RCC 7860 (cell line): ENCODE measurements at regions not wholly inside any gene's neighbourhood (a gene's known extent, or its start where the extent isn't known, plus 50 kb on each side); places are given as distances from the start of the nearest gene placed in this dataset.

Source experiments
- DNase-seq: peaks from one replicate; pipeline ENCODE4 v3.0.0-alpha.2; 2015; ENCODE audit warnings: low spot score
- FAIRE-seq: peaks from 2 replicates; lab custom pipeline; 2012; peaks lifted over from hg19 to GRCh38; lab: Jason Lieb, UNC

DNA sequence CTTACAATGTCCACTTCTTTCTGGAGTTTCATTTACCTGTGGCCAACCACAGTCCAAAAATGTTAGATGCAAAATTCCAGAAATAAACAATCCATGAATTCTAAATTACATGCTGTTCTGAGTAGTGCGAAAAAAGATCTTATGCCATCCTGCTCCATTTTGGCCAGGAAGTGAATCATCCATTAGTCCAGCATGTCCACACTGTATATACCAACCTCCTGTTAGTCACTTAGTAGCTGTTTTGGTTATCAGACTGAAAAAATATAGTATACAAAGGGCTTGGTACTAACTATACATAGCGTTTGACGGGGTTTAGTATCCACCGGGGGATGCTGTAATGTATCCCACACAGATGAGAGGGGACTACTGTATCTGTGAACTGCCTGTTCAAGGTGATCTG is 618.0 kb upstream of the ARGLU1 start:
- FAIRE-seq, result no peak
- DNase-seq, result no peak

DNA sequence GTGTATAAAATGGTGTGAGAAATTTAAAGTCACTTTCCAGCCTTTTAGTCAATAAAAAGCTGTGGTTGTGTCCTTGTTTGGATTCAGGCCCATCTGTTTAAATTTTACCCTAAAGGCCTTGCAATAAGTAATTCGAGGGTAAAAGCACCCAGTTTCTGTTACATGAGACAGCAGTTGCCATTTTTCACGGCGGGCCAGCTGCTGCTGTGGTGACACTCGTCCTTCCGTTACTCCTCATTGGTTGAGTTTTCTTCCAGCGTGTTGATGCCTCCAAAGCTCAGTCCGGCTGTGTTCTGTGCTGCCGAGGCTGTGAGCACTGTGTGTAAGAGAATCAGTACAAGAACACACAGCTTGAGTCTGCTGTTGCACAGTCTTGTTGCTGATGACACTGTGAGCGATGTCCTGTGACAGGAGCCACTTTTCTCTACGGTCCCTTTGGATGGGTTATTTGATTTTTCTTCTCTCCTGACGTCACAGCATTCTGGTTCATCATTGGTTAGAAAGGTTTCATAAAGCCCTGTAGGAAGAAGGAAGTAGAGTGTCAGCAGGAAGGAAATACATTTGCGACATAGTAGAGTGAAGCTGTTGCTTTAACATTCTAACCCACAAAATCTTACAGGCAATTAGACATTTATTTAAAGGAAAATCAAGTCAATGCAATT is 602.5 kb upstream of the ARGLU1 start:
- FAIRE-seq (no peak), DNase-seq (no peak)

DNA sequence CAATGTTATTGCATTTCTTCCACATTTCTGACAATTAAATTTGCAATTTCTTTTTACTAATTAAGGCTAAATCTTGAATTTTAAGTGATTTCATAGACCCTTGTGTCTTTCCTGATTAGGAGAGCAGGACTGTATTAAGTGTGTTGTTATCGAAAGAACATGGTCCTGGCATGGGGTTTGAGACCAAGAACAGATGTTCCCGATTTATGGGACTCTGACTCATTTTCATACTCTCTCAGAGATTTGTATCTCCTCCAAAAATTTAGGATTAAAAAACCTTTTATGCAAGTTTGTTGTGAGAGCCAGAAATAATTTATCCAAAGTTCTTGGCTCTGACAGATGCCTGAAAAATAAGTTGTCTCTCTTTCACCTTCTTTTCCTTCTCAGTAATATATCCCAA is 589.3 kb upstream of the ARGLU1 start:
- DNase-seq (no peak), FAIRE-seq (no peak)

DNA sequence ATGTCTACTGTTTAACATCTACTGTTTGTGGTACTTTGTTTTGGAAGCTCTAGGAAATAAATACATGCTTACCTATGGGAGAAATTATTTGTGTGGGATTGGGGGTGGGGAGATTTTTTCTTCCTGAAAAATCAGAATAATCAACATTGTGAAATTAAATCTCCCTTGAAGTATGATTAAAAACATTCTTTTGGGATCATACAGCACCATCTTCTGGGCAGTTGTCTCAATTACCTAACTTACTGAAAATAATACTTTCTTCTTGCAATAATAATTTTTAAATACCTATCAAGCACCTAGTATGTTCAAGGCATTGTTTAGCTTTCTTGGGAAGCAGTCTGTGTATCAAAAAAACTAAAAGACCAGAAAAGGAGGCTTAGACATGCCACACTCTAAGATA is 576.5 kb upstream of the ARGLU1 start:
- DNase-seq, result no peak
- no peak for FAIRE-seq

DNA sequence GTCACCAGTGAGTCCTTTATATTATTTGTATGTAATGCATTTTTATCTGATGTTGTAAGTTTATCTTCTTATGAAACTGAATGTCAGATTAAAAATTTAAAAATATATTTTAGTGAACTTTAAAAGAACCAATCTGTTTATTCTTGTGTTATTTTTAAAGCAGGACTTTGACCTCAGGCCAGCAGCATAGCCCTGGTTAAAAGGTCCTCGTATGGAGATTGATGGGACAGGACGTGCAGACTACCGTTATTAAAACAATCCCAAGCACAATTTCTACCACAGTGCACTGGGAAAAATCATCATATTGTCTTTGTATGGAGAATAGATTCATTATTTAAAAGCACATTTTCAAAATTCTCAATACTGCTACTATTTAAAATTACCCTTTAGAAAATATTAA is 573.8 kb upstream of the ARGLU1 start:
- DNase-seq (no peak), FAIRE-seq (no peak)

DNA sequence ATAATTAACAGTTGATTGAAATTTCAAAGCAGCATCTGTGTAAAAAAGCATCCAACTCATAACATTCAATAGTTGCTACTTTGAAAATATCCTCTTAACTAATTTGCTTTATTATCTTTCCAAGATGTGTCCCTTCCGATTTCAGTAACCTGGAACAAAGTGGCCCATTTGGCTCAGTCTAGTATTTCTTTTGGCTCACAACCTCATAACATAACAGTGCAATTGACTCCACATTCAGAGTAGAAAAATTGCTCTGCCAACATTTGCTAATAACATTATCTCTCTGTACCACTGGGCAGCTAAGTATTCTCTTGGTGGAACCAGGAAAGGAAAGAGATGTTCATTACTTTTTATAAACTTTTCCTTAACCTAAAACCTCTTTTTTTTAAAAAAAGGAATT is 571.1 kb upstream of the ARGLU1 start:
- no peak for DNase-seq
- FAIRE-seq, result no peak

DNA sequence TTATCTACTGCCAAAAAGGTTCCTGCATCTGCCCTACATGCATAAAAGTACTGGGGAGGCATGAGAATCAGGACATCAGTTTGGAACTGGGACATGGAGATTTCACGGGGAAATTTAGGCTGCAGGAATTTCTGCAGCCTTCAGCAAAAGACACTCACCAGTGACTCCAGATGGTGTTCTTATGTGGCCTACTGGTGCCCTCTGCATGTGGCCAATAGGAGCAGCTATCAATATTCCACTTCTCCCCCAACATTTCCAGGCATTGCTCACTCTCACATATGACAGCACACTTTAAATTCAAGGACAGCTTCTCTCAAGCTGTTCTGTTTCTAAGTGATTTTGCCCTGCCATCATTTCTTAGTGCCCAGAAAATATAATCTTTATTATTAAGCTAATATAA is 570.5 kb upstream of the ARGLU1 start:
- DNase-seq (no peak), FAIRE-seq (no peak)

DNA sequence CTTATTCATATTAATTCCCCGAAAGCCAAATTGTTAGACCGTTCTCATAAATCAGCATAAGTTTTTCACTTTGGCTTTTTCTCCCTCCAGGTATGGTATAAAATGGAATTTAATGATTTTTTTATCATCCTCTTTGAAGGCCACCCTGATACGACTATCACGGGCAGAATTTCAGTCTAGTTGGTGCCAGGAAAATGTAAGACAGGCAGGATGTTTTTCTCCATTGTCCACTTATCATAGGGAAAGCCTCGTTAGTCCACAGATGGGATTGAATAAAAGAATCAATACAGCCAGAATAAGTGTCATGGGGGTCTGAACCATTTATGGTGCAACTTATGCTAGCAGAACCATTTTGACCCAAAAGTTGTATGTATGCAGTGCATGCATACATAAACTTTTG is 566.0 kb upstream of the ARGLU1 start:
- FAIRE-seq (no peak), DNase-seq (no peak)

DNA sequence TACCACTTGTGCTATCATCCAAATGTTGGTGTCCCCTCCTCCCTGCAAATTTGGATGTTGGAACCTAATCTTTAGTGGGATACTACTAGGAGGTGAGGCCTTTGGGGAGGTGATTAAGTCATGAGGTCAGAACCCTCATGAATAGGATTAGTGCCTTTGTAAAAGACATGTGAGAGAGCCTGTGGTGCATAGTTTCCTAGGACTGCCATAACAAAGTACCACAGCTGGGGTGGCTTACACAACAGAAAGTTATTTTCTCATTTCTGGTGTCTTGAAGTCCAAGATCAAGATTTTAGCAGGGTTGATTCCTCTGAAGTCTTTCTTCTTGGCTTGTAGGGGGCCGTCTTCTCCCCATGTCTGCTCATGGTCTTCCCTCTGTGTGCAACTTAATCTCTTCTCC is 562.6 kb upstream of the ARGLU1 start:
- no peak for DNase-seq
- FAIRE-seq, result no peak

DNA sequence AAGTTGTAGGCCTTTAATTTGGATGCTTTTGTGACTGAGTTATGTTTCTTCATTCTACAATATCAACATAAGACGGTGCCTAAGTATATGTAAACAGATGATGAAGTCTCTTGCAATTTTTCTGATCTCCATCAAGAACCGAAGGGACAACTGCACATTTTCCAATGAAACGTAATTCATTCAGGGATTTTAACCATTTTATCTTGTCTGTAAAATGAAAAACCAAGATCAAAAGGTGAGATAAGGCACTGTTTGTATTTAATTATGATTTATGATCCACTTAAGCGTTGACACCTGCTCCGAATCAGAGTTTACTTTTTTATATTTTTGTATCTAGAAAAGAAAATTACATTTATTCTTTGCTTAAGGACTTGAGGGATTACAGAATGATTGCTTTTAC is 556.8 kb upstream of the ARGLU1 start:
- FAIRE-seq (no peak), DNase-seq (no peak)

DNA sequence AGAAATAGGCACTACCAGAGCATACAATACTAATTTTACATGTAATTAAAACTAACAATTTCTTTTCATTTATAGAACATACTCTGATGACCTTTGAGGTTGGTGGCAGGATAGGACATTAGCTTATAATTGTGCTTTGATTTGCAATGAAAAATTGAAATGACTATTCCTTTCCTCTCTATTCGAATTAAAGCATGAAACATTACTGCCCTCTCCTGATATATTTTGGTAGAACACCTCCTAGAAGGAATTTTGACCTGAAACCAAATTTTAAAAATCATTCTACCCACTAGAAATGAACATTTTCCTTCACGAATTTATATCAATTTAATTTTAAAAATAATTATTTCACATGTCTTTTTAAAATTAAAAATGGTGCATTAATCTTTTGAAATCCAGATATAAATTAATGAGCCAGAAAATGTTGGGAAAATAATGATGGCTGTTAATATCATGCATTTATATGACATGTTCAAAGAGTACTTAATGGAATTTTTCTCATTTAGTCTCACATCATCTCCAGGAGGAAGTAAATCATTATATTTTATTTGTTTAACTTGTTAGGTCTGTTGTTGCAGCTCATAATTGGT is 556.3 kb upstream of the ARGLU1 start:
- FAIRE-seq (peak; percentile 79), DNase-seq (peak; percentile 13)

DNA sequence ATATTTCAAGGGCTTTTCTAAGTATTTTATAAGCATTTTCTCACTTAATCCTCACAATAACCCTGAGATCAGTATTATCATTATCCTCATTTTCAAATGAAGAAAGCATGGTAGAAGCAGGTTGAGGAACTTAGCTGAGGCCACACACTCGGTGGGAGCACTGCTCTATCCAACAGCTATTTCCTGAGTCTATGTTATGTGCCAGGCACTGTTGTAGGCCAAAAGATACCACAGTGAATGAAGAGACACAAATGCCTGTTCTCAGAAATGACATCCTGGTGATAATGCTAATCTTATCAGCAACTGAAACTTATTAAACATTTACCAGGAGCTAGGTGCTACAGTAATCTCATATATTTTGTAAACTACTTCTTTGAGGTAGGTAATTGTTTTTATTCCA is 553.9 kb upstream of the ARGLU1 start:
- no peak for FAIRE-seq

DNA sequence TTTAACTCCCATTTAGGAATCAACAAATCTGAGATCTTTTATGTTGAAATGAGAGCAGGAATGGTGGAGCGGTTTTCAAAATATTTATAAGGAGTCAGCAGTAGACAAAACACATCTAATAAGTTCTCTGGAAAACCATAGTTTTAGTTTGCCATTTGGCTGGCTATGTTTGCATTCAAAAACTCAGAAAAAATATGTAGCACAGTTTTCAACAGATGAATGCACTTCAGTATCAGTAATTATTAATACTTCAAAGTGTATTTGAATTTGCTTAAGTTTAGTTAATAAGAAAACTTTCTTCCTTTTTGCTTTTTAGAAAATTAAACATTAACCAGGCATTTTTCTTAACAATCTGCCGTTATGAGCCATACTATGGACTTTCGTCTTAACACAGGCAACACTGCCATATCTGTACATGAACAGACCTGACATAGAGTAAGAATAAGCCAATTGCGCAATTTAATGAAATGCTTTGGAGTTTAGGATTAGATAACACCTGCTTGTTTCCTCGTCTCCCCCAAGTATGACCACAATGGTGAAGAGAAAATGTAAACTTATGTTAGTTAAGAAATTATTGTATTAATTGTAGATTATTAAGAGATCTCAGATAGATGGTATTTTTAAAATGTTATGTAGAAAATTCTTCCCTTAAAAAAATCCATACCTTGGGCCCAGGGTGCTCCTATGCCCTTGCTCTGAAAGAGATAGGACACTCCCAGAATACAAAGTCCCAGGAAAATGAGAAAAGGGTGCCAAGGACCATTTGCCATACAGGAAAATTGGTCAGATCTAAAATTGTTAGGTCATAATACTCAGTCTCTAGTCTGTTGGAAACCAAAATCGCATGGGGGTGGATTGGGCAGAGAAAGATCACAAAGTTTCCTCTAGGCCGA is 552.3 kb upstream of the ARGLU1 start:
- FAIRE-seq (no peak), DNase-seq (no peak)

More for the DNA sequence above, 553.9 kb upstream of the ARGLU1 start:
- no peak for DNase-seq

DNA sequence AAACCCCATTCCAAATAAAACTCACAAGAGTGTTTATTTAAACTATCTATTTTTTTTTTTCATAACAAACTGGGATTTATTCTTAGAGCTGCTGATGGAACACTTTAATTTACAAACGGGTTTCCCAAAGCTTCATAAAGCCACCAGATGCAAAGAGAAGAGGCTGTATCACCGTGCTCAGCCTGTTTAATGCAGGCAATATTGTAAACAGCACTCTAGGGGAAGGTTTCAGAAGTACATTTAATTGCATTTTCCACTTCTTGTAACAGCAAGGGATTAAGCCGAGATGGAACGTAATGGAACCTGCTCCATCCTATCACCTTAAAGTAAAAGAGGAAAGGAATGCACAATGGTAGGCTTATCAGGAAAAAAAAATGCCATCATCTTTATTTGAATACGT is 550.6 kb upstream of the ARGLU1 start:
- FAIRE-seq, result no peak
- DNase-seq, result no peak

DNA sequence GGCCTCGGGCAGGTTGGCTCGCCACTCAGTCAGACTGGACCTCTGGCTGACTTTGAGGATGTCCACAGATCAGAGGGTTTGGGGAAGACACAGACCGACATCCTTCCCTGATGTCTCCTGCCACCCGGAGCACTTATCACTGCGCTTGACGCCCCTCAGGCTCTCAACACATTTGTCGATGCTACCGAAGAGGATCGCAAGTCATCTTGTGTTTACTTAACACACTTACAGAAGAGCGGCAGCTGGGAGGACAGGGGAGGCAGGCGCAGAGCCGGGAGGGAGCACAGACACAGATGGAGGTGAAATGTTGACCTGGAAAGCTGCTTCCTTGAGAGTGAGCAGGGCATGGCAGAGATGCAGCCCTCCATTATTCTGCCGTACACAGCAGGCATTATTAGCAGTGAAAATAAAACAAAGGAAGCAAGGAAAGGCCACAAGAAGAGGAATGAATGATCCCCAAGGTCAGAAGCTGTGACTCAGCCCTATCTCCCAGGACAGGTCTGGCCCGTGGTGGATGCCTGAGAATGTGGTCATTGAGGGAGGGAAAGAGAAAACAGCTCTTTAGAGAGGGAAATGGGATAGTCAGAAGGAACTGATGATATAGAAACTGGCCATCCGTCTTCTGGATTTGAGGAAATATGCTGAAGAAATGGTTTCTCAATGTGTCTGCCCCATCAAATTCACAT is 549.5 kb upstream of the ARGLU1 start:
- FAIRE-seq, result no peak
- DNase-seq, result peak; percentile 33

DNA sequence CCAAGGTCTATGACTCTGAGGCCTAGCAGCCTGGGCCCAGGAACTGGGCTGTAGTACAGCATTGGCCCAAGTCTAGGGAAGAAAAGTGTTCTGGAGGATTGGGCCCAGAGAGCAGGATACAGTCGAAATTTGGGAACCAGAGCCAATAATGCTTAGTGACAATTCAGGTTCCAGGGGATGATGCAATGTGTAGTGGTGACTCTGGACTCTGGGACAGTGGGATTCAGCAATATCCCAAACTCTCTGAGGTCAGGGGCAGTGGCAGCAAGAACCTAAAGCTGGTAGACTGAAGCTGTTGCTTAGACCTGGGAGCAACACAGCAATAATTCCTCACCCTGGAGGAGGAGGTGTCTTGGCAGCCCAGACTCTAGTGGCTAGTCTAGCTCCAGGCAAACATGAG is 545.5 kb upstream of the ARGLU1 start:
- FAIRE-seq, result no peak
- DNase-seq, result no peak

DNA sequence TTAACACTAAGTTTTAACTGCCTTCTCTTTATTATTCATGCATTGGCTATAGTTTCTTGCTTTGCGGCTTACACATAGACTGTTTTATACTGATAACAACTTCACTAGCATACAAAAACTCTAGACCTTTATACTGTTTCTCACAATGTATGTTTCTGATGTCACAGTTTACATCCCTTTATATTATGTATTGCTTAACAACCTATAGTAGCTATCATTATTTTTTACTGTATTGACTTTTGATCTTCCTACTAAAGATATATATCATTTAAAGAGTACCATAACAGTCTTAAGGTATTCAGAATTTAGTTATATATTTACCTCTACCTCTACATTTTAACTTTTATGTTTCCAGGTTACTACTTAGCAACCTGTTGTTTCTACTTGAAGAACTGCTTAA is 543.3 kb upstream of the ARGLU1 start:
- no peak for FAIRE-seq

DNA sequence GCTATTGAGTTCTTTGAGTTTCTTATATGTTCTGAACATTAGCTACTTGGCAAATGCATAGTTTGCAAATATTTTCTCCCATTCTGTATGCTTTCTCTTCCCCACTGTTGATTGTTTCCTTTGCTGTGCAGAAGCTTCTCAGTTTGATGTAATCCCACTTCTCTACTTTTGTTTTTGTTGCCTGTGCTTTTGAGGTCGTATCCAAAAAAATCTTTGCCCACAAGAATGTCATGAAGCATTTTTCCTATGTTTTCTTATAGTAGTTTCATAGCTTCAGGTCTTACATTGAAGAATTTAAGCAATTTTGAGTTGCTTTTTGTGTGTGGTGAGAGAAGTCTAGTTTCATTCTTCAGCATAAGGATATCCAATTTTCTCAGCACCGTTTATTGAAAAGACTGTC is 536.7 kb upstream of the ARGLU1 start:
- no peak for FAIRE-seq
- no peak for DNase-seq

More for the DNA sequence above, 543.3 kb upstream of the ARGLU1 start:
- DNase-seq, result no peak

DNA sequence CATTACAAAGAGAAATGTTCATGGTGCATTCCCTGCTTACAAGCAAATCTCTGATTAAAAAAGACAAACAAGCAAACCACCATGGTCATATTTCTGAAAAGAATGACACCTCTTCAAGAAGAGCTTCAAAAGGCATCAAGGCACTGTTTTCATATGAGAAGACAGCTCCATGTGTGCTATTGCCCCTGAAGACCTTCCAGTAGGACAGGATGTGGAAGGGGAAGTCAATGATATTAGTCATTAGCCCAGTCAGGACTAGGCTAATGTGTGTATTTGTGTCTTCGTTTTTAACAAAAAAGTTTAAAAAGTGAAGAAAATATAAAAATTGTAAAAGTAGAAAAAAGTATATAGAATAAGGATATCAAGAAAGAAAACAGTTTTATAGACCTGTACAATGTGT is 534.7 kb upstream of the ARGLU1 start:
- DNase-seq, result no peak
- FAIRE-seq, result no peak

DNA sequence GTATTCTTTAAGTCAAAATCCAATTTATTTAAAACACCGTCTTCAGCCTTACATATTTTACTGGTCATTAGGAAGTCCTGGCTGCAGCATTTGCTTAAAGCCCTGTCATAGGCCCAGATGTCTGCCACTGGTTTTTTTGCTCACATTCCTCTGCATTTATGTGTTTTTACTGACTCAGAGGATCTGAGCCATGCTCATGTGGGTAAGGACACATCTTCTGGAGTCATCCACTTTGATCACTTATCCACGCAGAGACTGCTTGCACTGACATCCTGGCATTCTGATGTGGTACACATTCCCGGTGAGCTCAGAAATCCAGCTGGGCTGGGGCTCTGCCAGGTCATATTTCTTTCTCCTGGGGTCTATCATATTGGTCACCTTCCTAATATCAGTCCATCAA is 531.7 kb upstream of the ARGLU1 start:
- FAIRE-seq, result no peak
- peak; percentile 70 for DNase-seq

DNA sequence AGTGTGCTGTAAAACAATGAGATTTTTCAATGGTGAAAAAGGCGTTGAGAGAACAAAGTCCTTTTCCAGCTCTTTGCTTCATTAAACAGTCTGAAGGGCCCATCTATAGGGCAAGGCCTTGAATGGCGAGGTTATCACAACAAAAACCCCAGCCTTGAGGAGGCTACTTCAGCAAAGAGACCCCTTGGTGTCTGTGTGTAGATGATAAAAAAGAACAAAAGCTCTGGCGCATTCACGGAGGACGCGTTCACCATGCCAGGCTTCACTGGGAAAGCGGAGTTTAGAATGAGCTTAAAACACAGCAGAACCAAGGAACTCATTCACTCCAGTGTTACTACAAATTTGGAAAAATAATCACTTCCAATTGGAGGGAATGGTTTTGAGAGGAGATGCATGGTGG is 530.0 kb upstream of the ARGLU1 start:
- FAIRE-seq (no peak), DNase-seq (no peak)

DNA sequence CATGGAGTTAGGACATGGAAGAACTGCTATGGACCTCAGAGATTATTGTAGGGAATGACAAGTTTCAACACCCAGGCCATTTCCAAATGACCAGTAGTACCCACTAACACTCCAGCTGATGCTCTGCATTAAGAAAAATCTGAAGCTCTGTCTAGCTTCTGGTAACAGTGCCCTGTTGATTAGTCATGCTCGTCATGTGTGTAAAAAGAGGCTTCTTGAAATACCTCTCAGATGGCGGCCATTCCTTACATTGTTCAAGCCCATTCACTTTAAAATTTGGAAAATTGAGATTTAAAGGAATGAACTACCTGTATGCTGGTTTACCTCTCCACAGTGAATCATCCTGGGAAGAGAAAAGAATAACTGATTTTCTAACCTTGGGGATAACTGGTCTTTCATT is 527.9 kb upstream of the ARGLU1 start:
- FAIRE-seq, result no peak

More for the DNA sequence above, 527.9 kb upstream of the ARGLU1 start:
- DNase-seq, result no peak
